RKO (cell line): ENCODE measurements at regions not wholly inside any gene's neighbourhood (a gene's known extent, or its start where the extent isn't known, plus 50 kb on each side); places are given as distances from the start of the nearest gene placed in this dataset.

ENCODE experiments used
- DNase-seq: peaks from one replicate; pipeline ENCODE4 v3.0.0-alpha.2; 2016; ENCODE audit warnings: low spot score

- no peak for DNase-seq
Measured at GRCh38 chr15:25051399-25052154, 96.8 kb downstream of the SNRPN start.

- no peak for DNase-seq
Measured at GRCh38 chr15:25052191-25052999, 97.6 kb downstream of the SNRPN start.

GRCh38 chr15:25053000-25053815, 98.4 kb downstream of the SNRPN start:
- no peak for DNase-seq

GRCh38 chr15:25054329-25054728, 99.5 kb downstream of the SNRPN start:
- DNase-seq = no peak

- DNase-seq = no peak
Measured at GRCh38 chr15:25054943-25055342, 100.2 kb downstream of the SNRPN start.

DNA sequence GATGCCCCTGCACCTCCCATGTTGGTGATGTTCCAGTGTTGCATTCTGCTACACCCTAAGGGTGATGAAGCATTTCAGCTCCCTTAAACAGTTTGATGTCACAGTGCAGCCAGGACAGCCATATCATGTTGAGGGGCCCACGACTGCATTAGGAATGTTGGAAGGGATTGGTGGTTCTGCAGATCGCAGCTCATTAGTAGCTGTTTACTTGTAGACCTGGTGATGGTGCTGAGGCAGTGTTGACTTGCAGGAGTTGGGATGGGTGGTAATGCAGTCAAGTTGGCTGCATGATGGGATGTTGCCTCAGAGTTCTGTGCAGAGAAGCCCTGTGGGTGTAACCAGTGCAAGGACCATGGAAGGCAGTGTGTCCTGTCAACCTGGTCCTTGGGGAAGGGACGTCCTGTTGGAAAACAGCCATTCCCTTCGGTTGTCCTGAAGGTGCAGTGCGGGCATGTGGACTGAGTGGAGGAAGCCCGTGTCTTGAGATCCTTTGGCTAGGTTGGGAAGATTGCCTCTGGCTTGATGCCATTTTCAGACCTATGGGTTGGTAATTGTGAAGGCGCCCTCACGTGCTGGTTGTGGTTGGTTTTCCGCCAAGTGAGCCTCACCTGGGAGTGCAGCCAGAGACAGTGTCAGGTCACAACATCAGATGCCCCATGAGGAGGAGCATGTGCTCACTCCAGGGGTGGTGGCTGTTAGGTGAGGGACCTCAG, 100.7 kb downstream of the SNRPN start:
- no peak for DNase-seq

DNA sequence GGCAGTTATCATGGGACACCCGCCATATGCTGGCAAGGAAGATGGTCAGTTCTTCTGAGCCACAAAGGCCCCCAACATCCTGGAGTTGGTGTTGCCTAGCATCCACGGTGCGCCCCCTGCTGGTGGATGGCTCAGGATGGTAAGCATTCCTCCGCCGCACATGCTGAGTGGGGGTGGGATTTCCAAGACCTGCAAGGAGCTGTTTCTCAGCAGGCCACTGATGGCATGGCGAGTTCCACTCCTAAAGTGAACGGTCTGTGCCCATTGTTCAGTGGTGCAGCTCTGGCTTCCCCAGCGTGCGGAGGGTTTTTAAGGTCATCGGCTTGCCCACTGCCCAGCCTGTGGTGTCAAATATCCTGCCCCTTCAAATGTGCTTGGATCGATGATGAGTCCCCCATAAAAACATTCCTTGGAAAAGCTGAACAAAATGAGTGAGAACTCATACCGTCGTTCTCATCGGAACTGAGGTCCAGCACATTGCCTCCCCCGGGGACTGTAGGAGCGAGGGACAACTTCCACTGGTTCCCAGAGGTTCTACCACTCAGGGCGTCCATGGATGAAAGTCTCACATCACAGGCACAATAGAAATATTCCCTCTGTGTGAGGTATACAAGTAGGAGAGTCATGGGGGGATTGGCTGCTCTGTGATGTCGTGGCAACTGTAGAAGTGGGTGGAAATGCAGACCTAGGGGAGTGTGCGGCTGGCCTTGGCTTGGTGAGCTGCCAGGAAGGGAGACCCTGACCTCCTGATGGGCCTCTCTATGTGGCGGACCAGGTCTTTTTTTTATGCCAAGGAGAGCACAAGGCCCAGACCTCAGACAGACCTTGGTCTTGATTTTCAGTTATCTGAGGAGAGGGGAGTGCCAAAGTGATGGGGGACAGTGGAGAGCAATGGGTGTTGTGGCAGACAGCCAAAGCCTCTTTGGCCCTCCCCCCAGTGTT, 102.0 kb downstream of the SNRPN start:
- no peak for DNase-seq

GRCh38 chr15:25057574-25057973, 102.8 kb downstream of the SNRPN start:
- DNase-seq = no peak

DNA sequence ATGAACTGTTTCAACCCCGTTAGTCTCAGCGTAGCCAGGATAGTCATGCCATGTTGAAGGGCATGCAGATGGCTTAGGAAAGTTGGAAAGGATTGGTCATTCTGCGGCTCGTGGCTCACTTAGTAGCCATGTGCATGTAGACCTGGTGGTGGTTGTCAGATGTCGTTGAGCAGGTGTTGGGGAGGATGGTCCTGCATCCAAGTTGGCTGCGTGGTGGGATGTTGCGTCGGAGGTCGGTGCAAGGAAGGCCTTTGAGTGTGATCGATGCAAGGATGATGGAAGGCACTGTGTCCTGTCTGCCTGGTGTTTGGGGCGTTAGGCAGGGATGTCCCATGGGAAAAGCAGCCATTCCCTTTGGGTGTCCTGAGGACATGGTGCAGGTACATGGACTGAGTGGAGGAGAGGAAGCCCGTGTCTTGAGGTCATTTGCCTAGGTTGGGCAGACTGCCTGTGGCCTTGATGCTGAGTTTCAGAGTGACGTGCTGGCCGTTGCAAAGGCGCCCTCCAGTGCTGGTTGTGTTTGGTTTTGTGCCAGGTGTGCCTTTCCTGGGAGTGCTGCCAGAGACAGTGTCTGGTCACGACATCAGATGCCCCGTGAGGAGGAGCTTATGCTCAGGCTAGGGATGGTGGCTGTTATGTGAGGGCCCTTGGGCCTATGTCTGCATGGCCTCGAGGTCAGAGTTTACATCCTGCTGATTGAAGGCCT, 103.4 kb downstream of the SNRPN start:
- no peak for DNase-seq

GRCh38 chr15:25059698-25060471, 105.1 kb downstream of the SNRPN start:
- no peak for DNase-seq

GRCh38 chr15:25060472-25060803, 105.7 kb downstream of the SNRPN start:
- no peak for DNase-seq

- DNase-seq = no peak
Measured at GRCh38 chr15:25060996-25061620, 106.3 kb downstream of the SNRPN start.

GRCh38 chr15:25061808-25062550, 107.2 kb downstream of the SNRPN start:
- DNase-seq = no peak

GRCh38 chr15:25062551-25063430, 108.0 kb downstream of the SNRPN start:
- no peak for DNase-seq

GRCh38 chr15:25065286-25065685, 110.5 kb downstream of the SNRPN start:
- DNase-seq = no peak

DNA sequence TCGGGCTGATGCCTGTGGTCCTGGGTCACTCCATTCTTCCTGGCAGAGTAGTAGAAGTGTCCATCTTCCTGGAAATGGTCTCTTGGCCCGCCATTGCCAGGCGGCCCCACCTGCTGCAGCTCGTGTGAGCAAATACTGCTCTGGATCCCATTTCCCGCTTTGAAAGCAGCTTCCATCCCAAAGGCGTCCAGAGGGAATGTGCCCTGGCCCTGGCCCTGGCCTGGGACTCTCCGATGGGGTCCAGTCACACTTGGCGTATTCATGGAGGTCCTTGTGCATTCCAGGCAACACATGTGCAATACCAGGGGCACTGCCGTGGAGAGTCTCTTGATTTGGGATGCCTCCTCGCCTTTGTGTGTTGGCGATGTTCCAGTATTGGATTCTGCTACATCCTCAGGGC, 111.1 kb downstream of the SNRPN start:
- DNase-seq = no peak

- DNase-seq = no peak
Measured at GRCh38 chr15:25066708-25067107, 111.9 kb downstream of the SNRPN start.
